ENCODE measurements at regions not wholly inside any gene's neighbourhood (a gene's known extent, or its start where the extent isn't known, plus 50 kb on each side); places are given as distances from the start of the nearest gene placed in this dataset.

DNA sequence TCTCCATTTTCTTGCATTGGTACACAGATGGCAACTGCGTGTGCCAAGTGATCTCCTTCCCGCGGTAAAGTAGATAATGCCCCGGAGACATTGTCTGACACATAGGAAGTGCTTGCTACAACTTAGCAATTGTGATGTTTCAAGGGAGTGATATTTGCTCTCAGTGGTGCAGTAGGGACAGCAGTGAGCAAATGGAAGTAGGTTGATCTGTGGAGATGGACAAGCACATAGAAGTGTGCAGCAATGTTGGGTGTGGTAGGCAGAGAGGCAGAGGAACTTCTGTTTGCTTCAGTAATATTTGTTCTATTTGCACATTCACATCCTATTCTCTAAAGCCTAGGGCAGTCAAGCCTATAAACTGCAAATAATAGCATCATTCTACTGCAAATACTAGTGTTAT lies 846.7 kb upstream of the PRKX start (continued):
- TF ChIP-seq, protein P1, sequence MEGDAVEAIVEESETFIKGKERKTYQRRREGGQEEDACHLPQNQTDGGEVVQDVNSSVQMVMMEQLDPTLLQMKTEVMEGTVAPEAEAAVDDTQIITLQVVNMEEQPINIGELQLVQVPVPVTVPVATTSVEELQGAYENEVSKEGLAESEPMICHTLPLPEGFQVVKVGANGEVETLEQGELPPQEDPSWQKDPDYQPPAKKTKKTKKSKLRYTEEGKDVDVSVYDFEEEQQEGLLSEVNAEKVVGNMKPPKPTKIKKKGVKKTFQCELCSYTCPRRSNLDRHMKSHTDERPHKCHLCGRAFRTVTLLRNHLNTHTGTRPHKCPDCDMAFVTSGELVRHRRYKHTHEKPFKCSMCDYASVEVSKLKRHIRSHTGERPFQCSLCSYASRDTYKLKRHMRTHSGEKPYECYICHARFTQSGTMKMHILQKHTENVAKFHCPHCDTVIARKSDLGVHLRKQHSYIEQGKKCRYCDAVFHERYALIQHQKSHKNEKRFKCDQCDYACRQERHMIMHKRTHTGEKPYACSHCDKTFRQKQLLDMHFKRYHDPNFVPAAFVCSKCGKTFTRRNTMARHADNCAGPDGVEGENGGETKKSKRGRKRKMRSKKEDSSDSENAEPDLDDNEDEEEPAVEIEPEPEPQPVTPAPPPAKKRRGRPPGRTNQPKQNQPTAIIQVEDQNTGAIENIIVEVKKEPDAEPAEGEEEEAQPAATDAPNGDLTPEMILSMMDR (IDR thresholded peaks at IDR 0.05), result no peak
- TF ChIP-seq POLR2AphosphoS5 (IDR thresholded peaks at IDR 0.05; ENCODE audit: low read depth, low read length) (no peak), SMC3 (IDR thresholded peaks at IDR 0.05; ENCODE audit: low read depth, low read length) (no peak), NFIC (IDR thresholded peaks at IDR 0.05; ENCODE audit: borderline replicate concordance) (no peak), TAF1 (IDR thresholded peaks at IDR 0.05; ENCODE audit: borderline replicate concordance, low read depth, low read length) (no peak), NRF1 (IDR thresholded peaks at IDR 0.05; ENCODE audit: low read depth, low read length) (no peak), RCOR1 (IDR thresholded peaks at IDR 0.05; ENCODE audit: low read length) (no peak), FOSL2 (IDR thresholded peaks at IDR 0.05; ENCODE audit: borderline replicate concordance, low read depth) (no peak)
- TF ChIP-seq, protein P2, sequence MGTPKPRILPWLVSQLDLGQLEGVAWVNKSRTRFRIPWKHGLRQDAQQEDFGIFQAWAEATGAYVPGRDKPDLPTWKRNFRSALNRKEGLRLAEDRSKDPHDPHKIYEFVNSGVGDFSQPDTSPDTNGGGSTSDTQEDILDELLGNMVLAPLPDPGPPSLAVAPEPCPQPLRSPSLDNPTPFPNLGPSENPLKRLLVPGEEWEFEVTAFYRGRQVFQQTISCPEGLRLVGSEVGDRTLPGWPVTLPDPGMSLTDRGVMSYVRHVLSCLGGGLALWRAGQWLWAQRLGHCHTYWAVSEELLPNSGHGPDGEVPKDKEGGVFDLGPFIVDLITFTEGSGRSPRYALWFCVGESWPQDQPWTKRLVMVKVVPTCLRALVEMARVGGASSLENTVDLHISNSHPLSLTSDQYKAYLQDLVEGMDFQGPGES (IDR thresholded peaks at IDR 0.05; ENCODE audit: low read depth, low read length), result no peak
- TF ChIP-seq, protein P3, sequence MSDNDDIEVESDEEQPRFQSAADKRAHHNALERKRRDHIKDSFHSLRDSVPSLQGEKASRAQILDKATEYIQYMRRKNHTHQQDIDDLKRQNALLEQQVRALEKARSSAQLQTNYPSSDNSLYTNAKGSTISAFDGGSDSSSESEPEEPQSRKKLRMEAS (IDR thresholded peaks at IDR 0.05; ENCODE audit: low read depth), result no peak

DNA sequence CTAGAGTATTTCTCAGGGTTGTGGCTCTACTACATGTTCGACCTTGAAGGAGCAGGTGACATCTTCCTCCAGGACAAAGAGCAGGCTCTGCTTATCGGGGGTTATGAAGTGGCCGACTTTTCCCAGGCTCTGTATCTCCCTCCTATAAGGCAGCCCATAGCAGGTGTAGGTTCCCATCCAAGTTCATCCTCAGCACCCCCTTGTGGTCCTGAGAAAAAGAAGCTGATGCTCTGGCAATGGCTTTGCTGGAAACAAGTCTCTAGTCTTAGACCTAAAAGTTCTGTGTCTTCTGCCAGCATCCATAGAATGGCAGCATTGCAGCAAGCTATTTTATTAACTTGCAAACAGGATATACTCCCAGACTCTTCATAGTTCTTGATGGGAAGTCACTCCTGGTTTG lies 836.6 kb upstream of the PRKX start:
- no peaks in the 10 kb centered on the region for H3K9me3 ChIP-seq
- H3K4me3 ChIP-seq (ENCODE audit: low read depth in 2 of 2, low read length in 1 of 2), result no peak overlapping the region
- TF ChIP-seq JUND (IDR thresholded peaks at IDR 0.05) (no peak), CHD2 (IDR thresholded peaks at IDR 0.05; ENCODE audit: low read length, partially characterized antibody) (no peak), FOSL2 (IDR thresholded peaks at IDR 0.05; ENCODE audit: borderline replicate concordance, low read depth) (no peak), RAD21 (IDR thresholded peaks at IDR 0.05; ENCODE audit: low read length) (no peak), SIN3A (IDR thresholded peaks at IDR 0.05; ENCODE audit: borderline replicate concordance, low read depth, low read length) (no peak), FOXJ3 (CRISPR knock-in tag; IDR thresholded peaks at IDR 0.05) (no peak), TAF1 (IDR thresholded peaks at IDR 0.05; ENCODE audit: borderline replicate concordance, low read depth, low read length) (no peak), EZH2phosphoT487 (IDR thresholded peaks at IDR 0.05; ENCODE audit: borderline replicate concordance, low read depth) (no peak), POLR2AphosphoS5 (IDR thresholded peaks at IDR 0.05; ENCODE audit: low read depth, low read length) (no peak), GABPA (IDR thresholded peaks at IDR 0.05; ENCODE audit: low read depth) (no peak), GATA2 (CRISPR knock-in tag; IDR thresholded peaks at IDR 0.05) (no peak)
- TF ChIP-seq, protein P4, sequence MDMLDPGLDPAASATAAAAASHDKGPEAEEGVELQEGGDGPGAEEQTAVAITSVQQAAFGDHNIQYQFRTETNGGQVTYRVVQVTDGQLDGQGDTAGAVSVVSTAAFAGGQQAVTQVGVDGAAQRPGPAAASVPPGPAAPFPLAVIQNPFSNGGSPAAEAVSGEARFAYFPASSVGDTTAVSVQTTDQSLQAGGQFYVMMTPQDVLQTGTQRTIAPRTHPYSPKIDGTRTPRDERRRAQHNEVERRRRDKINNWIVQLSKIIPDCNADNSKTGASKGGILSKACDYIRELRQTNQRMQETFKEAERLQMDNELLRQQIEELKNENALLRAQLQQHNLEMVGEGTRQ (IDR thresholded peaks at IDR 0.05; ENCODE audit: borderline replicate concordance, low read depth, low read length), result no peak
- TF ChIP-seq, protein P5, sequence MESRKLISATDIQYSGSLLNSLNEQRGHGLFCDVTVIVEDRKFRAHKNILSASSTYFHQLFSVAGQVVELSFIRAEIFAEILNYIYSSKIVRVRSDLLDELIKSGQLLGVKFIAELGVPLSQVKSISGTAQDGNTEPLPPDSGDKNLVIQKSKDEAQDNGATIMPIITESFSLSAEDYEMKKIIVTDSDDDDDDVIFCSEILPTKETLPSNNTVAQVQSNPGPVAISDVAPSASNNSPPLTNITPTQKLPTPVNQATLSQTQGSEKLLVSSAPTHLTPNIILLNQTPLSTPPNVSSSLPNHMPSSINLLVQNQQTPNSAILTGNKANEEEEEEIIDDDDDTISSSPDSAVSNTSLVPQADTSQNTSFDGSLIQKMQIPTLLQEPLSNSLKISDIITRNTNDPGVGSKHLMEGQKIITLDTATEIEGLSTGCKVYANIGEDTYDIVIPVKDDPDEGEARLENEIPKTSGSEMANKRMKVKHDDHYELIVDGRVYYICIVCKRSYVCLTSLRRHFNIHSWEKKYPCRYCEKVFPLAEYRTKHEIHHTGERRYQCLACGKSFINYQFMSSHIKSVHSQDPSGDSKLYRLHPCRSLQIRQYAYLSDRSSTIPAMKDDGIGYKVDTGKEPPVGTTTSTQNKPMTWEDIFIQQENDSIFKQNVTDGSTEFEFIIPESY (IDR thresholded peaks at IDR 0.05; ENCODE audit: borderline replicate concordance, low read depth), result no peak
- TF ChIP-seq, protein P6, sequence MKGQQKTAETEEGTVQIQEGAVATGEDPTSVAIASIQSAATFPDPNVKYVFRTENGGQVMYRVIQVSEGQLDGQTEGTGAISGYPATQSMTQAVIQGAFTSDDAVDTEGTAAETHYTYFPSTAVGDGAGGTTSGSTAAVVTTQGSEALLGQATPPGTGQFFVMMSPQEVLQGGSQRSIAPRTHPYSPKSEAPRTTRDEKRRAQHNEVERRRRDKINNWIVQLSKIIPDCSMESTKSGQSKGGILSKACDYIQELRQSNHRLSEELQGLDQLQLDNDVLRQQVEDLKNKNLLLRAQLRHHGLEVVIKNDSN (IDR thresholded peaks at IDR 0.05; ENCODE audit: borderline replicate concordance, low read depth), result no peak
- H3K9ac ChIP-seq, result no peak overlapping the region
- H3K27ac ChIP-seq (ENCODE audit: low read depth in 2 of 2, low read length in 1 of 2), result no peak overlapping the region
- no peaks in the 10 kb centered on the region for H4K20me1 ChIP-seq (ENCODE audit: insufficient read depth)
- H3F3A ChIP-seq (replicated peaks; ENCODE audit: insufficient read depth), result no peaks in the 10 kb centered on the region
- no peak overlapping the region for H2AFZ ChIP-seq (ENCODE audit: low read depth)
- H3K4me2 ChIP-seq, result no peak overlapping the region
- ChIA-PET POLR2A (no interaction called here), CTCF (interaction anchor here (0.8 kb wide), 1 partner anchor 610 kb away, joined by 4 read pairs; no protein-coding TSS in a partner anchor)
- H3K79me2 ChIP-seq (ENCODE audit: insufficient read depth), result no peaks in the 10 kb centered on the region
- H3K36me3 ChIP-seq (replicated peaks in 1 of 2; ENCODE audit: control insufficient read depth in 1 of 2, insufficient read depth in 2 of 2, low read length in 1 of 2), result no peaks in the 10 kb centered on the region
- 8% methylated on average over 3 of the region's 3 CpGs for WGBS (ENCODE audit: low lambda C conversion rate)
- H3K9me2 ChIP-seq, result no peaks in the 10 kb centered on the region
- H3K27me3 ChIP-seq (ENCODE audit: insufficient read depth), result no peaks in the 10 kb centered on the region
- H3K4me1 ChIP-seq (ENCODE audit: control insufficient read depth in 1 of 2, insufficient read depth in 2 of 2, low read depth in 1 of 2, low read length in 1 of 2), result no peaks in the 10 kb centered on the region
- peak; percentile 2 for DNase-seq

Measured in SK-N-SH (cell line).